NCI-H2171 treated with DMSO at 0.1 percent for 48 hours (cell line): ENCODE measurements at regions not wholly inside any gene's neighbourhood (a gene's known extent, or its start where the extent isn't known, plus 50 kb on each side); places are given as distances from the start of the nearest gene placed in this dataset.

Experiments used
- DNase-seq: peaks from one replicate; lab custom pipeline; 2025; lab: John Stamatoyannopoulos, UW

- peak; percentile 47 for DNase-seq
Observed at GRCh38 chr17:55829995-55830612, 79.3 kb downstream of the PCTP start.

GRCh38 chr17:55830699-55831471, 80.0 kb downstream of the PCTP start:
- DNase-seq: peak; percentile 21

GRCh38 chr17:55833306-55833705, 82.5 kb downstream of the PCTP start:
- no peak for DNase-seq

GRCh38 chr17:55842405-55843158, 91.7 kb downstream of the PCTP start:
- DNase-seq: no peak

- DNase-seq: no peak
Observed at GRCh38 chr17:55843785-55844184, 92.9 kb downstream of the PCTP start.

- DNase-seq: peak; percentile 72
Observed at GRCh38 chr17:55845385-55845784, 94.5 kb downstream of the PCTP start.

GRCh38 chr17:55846745-55847144, 95.9 kb downstream of the PCTP start:
- DNase-seq: no peak

- DNase-seq: peak; percentile 37
Observed at GRCh38 chr17:55852734-55853133, 101.9 kb downstream of the PCTP start.

GRCh38 chr17:55859301-55859795, 108.5 kb downstream of the PCTP start:
- no peak for DNase-seq

GRCh38 chr17:55865072-55865762, 114.4 kb downstream of the PCTP start:
- DNase-seq: no peak

GRCh38 chr17:55870044-55870443, 119.2 kb downstream of the PCTP start:
- DNase-seq: no peak

GRCh38 chr17:55872374-55872773, 121.5 kb downstream of the PCTP start:
- no peak for DNase-seq

- DNase-seq: no peak
Observed at GRCh38 chr17:55873017-55873758, 122.3 kb downstream of the PCTP start.

GRCh38 chr17:55883149-55883548, 132.3 kb downstream of the PCTP start:
- no peak for DNase-seq

- DNase-seq: no peak
Observed at GRCh38 chr17:55887531-55887930, 136.7 kb downstream of the PCTP start.

GRCh38 chr17:55889271-55889670, 138.4 kb downstream of the PCTP start:
- no peak for DNase-seq

GRCh38 chr17:55895112-55895759, 144.4 kb downstream of the PCTP start:
- DNase-seq: no peak

- DNase-seq: no peak
Observed at GRCh38 chr17:55897301-55897700, 146.4 kb downstream of the PCTP start.

GRCh38 chr17:55898195-55898594, 147.3 kb downstream of the PCTP start:
- DNase-seq: no peak

- DNase-seq: no peak
Observed at GRCh38 chr17:55900188-55900587, 149.3 kb downstream of the PCTP start.
